Heart left ventricle (tissue), 16 donors: ENCODE measurements at regions not wholly inside any gene's neighbourhood (a gene's known extent, or its start where the extent isn't known, plus 50 kb on each side); places are given as distances from the start of the nearest gene placed in this dataset.

Experiments used
- ATAC-seq, 4 donors: fragments of 200-7000 bp; cut with Tn5 transposase; one replicate each; pipeline ENCODE4 v1.9.1; 2020 to 2022; ENCODE audit warnings: moderate library complexity in 4 of 4, mild to moderate bottlenecking in 3 of 4, moderate number of reproducible peaks in 1 of 4
- DNase-seq, 5 donors: peaks; one replicate each; pipeline ENCODE4 v3.0.0-alpha.2; 2020
- H3K27ac ChIP-seq, 12 donors: fragments of 200-600 bp; sonication (generic) in 4 of 12; one replicate each; pipeline versions ENCODE4 v1.5.0 to v1.8.0; 2016 to 2022; ENCODE audit warnings: mild to moderate bottlenecking in 2 of 12
- H3K27me3 ChIP-seq, 9 donors: fragments of 200-600 bp; sonication (generic) in 2 of 9; one replicate each; pipeline versions ENCODE4 v1.5.1 to v1.8.0; 2016 to 2022; ENCODE audit warnings: mild to moderate bottlenecking in 3 of 9
- H3K36me3 ChIP-seq, 9 donors: fragments of 200-600 bp; sonication (generic) in 2 of 9; one replicate each; pipeline versions ENCODE4 v1.5.0 to v1.8.0; 2018 to 2022; ENCODE audit warnings: mild to moderate bottlenecking in 2 of 9
- H3K4me1 ChIP-seq, 12 donors: fragments of 200-600 bp; sonication (generic) in 4 of 12; one replicate each; pipeline versions ENCODE4 v1.5.0 to v1.8.0; 2016 to 2022; ENCODE audit warnings: mild to moderate bottlenecking in 3 of 12
- H3K4me3 ChIP-seq, 12 donors: fragments of 200-600 bp; sonication (generic) in 4 of 12; one replicate each; pipeline versions ENCODE4 v1.5.0 to v1.8.0; 2017 to 2022; ENCODE audit warnings: mild to moderate bottlenecking in 9 of 12, moderate library complexity in 4 of 12
- H3K9me3 ChIP-seq, 12 donors: fragments of 200-600 bp; sonication (generic) in 4 of 12; one replicate each; pipeline versions ENCODE4 v1.5.0 to v1.8.0; 2016 to 2022; ENCODE audit warnings: mild to moderate bottlenecking in 1 of 12
- CTCF ChIP-seq, 12 donors: fragments of 200-600 bp; sonication (generic) in 4 of 12; IDR thresholded peaks; one replicate each; pipeline versions ENCODE4 v1.5.0 to v1.8.0; 2018 to 2022; ENCODE audit warnings: antibody characterized with exemption in 12 of 12, mild to moderate bottlenecking in 5 of 12
- POLR2A ChIP-seq, 2 donors: fragments of 450-650 bp; IDR thresholded peaks; one replicate each; pipeline ENCODE4 v1.6.1; 2017; ENCODE audit warnings: antibody characterized with exemption in 2 of 2, mild to moderate bottlenecking in 2 of 2, moderate library complexity in 2 of 2
- WGBS, 4 donors: extraction: QIAGEN DNeasy Blood & Tissue Kit in 2 of 4; methylation state at CpG; one replicate each; pipeline versions ENCODE4 v1.1.5 to v1.1.7; 2013 to 2018; 5-methylcytosine and 5-hydroxymethylcytosine counted together
- intact Hi-C, 10 donors: fragments of 100-400 bp; cut with DNase I; formaldehyde crosslinking; loops; one replicate each; pipeline versions ENCODE4 v1.11.1 to v1.14.2; 2022
- donor health status: ischemic (EF 13 %, LVEDD 7.1; RV severe dilation, severe dysfunction).
- donor health status: healthy with polysubstance abuse.
- donor health status: DM: no; HTN: yes; CAD: no.
- donor health status: DM: no; HTN: no; CAD: no.
- donor health status: ischemic (EF 25% LVEDD 6.9; RV normal size, moderate dysfunction).
- donor health status: ischemic (EF 25% LVEDD 5.7; RV mildly dilated, moderate dysfunction).
- donor health status: healthy.
- donor health status: DM: yes; HTN: yes; CAD: no.
- donor health status: ischemic (EF 35%, LVEDD 5.7; RV mildly dilated, moderate dysfunction).
- donor health status: nonischemic (EF 11% LVEDD 7.7; RV severe dilation, severe dysfunction).
- donor health status: DM: yes; HTN: yes; CAD: no.
- donor health status: PGD.
- donor health status: ischemic (EF 29% LVEDD 5.4; RV normal size, mild dysfunction).
- donor health status: nonischemic (EF 23%, LVEDD 6.1; RV moderate dilation, normal function).

DNA sequence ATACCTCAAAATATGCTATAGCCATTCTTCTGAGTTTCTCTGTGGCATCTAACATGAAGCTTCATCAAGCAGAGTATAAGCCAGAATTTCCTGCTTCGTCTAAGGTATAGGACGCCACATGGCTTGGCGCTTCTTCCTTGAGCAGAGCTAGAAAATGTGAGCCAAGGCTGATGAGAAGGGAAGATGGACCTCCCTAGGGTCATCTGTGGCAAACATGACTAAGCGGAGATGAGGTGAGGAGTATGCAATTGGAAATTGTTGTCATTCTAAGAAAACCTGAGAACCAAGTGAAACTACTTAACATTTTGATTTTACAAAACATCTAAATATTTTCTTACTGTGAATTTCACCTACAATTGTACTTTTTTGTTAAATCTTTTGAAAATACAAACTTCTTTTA lies 466.5 kb downstream of the PSAT1 start:
- intact Hi-C loops: no loop called here
- H3K27ac ChIP-seq: no peak overlapping the region
- H3K4me3 ChIP-seq: no peak overlapping the region
- no peak for ATAC-seq
- H3K27me3 ChIP-seq: no peaks in the 10 kb centered on the region
- H3K9me3 ChIP-seq: peaks cover 0 to 4% (median 0%) of the 10 kb centered on the region in 12 donors
- no peaks in the 10 kb centered on the region for H3K36me3 ChIP-seq
- WGBS, 4 donors: 83 to 92% (median 91%) methylated on average over 4 of the region's 4 CpGs
- H3K4me1 ChIP-seq: no peaks in the 10 kb centered on the region
- no peak for DNase-seq
- TF ChIP-seq POLR2A (IDR thresholded peaks at IDR 0.05): no peak
- TF ChIP-seq CTCF (IDR thresholded peaks at IDR 0.05): no peak

GRCh38 chr9:78765861-78766260 lies 468.9 kb downstream of the PSAT1 start:
- ATAC-seq: no peak
- TF ChIP-seq POLR2A (IDR thresholded peaks at IDR 0.05): no peak
- no peak for TF ChIP-seq CTCF (IDR thresholded peaks at IDR 0.05)
- no peaks in the 10 kb centered on the region for H3K4me1 ChIP-seq
- no peaks in the 10 kb centered on the region for H3K36me3 ChIP-seq
- no peak overlapping the region for H3K4me3 ChIP-seq
- intact Hi-C loops: no loop called here
- no peak overlapping the region for H3K27ac ChIP-seq
- WGBS, 4 donors: 76 to 81% (median 78%) methylated on average over 4 of the region's 4 CpGs
- no peak for DNase-seq
- H3K9me3 ChIP-seq: no peaks in the 10 kb centered on the region
- H3K27me3 ChIP-seq: no peaks in the 10 kb centered on the region

DNA sequence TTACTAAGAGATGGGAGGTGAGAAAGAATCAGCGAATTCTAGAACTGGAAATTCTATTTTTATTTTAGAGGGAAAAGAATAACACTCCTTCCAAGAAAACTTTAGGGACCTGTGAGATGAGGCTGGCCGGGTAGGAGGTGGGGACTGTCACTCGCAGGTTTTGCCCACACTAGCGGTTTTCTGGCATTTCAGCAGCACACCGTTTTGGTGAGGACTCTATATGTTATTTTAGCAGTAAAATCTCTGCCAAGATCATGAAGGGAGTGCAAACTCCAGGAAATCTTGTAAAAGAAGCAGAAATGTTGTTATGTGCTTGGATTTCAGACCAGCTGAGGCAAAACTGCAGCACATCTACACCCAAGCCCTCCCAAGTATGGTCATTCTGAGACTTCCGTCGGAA lies 470.6 kb downstream of the PSAT1 start:
- ATAC-seq (no peak), DNase-seq (no peak)
- Histone ChIP-seq H3K4me3 (no peak overlapping the region), H3K27ac (no peak overlapping the region), H3K36me3 (no peaks in the 10 kb centered on the region), H3K4me1 (no peaks in the 10 kb centered on the region), H3K27me3 (no peaks in the 10 kb centered on the region), H3K9me3 (no peaks in the 10 kb centered on the region)
- TF ChIP-seq POLR2A (IDR thresholded peaks at IDR 0.05): no peak
- no peak for TF ChIP-seq CTCF (IDR thresholded peaks at IDR 0.05)
- 79 to 87% (median 85%) methylated on average over 7 of the region's 7 CpGs for WGBS, 4 donors
- intact Hi-C loops: no loop called here

GRCh38 chr9:78769690-78770089 lies 472.8 kb downstream of the PSAT1 start:
- intact Hi-C loops: no loop called here
- ATAC-seq: no peak
- WGBS, 4 donors: 73 to 79% (median 75%) methylated on average over 2 of the region's 2 CpGs

More at GRCh38 chr9:78769690-78770089, 472.8 kb downstream of the PSAT1 start:
- Histone ChIP-seq H3K9me3 (no peaks in the 10 kb centered on the region), H3K27me3 (no peaks in the 10 kb centered on the region), H3K4me1 (no peaks in the 10 kb centered on the region), H3K27ac (no peak overlapping the region), H3K36me3 (no peaks in the 10 kb centered on the region), H3K4me3 (no peak overlapping the region)
- DNase-seq: no peak
- TF ChIP-seq CTCF (IDR thresholded peaks at IDR 0.05): no peak
- TF ChIP-seq POLR2A (IDR thresholded peaks at IDR 0.05): no peak
